ENCODE measurements at regions not wholly inside any gene's neighbourhood (a gene's known extent, or its start where the extent isn't known, plus 50 kb on each side); places are given as distances from the start of the nearest gene placed in this dataset.

- Histone ChIP-seq H3K4me2 (ENCODE audit: low read length) (no peak overlapping the region), H3K4me3 (ENCODE audit: low read length) (no peak overlapping the region), H3K27ac (ENCODE audit: low read depth, low read length) (no peak overlapping the region), H3K9me2 (replicated peaks; ENCODE audit: control insufficient read depth, low read length) (no peaks in the 10 kb centered on the region), H3K36me3 (ENCODE audit: control insufficient read depth, low read length) (no peaks in the 10 kb centered on the region), H3K79me2 (ENCODE audit: control insufficient read depth, low read length) (no peaks in the 10 kb centered on the region), H3K4me1 (ENCODE audit: control insufficient read depth, low read length) (no peaks in the 10 kb centered on the region), H3F3A (ENCODE audit: control insufficient read depth, insufficient read depth) (no peaks in the 10 kb centered on the region), H4K20me1 (ENCODE audit: control insufficient read depth, insufficient read depth, low read depth, low read length) (no peaks in the 10 kb centered on the region), H3K9me3 (ENCODE audit: control insufficient read depth, insufficient read depth, low read length) (peaks cover 4% of the 10 kb centered on the region; the same call in 1 of the 2 replicates), H3K27me3 (ENCODE audit: control insufficient read depth, low read length) (peaks cover 2% of the 10 kb centered on the region; the same call in 1 of the 2 replicates)
- TF ChIP-seq CTCF (IDR thresholded peaks at IDR 0.05; ENCODE audit: low read depth, low read length, poor library complexity, severe bottlenecking) (no peak), EZH2phosphoT487 (IDR thresholded peaks at IDR 0.05; ENCODE audit: borderline replicate concordance, low read length) (no peak)
Measured at GRCh38 chr7:156533420-156533819, 107.2 kb upstream of the RNF32 start.

- no peak for TF ChIP-seq EZH2phosphoT487 (IDR thresholded peaks at IDR 0.05; ENCODE audit: borderline replicate concordance, low read length)
- no peak for TF ChIP-seq CTCF (IDR thresholded peaks at IDR 0.05; ENCODE audit: low read depth, low read length, poor library complexity, severe bottlenecking)
- H4K20me1 ChIP-seq (ENCODE audit: control insufficient read depth, insufficient read depth, low read depth, low read length): no peaks in the 10 kb centered on the region
- H3K27ac ChIP-seq (ENCODE audit: low read depth, low read length): no peak overlapping the region
- H3K4me3 ChIP-seq (ENCODE audit: low read length): no peak overlapping the region
- H3K9me3 ChIP-seq (ENCODE audit: control insufficient read depth, insufficient read depth, low read length): no peaks in the 10 kb centered on the region
- no peaks in the 10 kb centered on the region for H3K36me3 ChIP-seq (ENCODE audit: control insufficient read depth, low read length)
- no peaks in the 10 kb centered on the region for H3K79me2 ChIP-seq (ENCODE audit: control insufficient read depth, low read length)
- no peak overlapping the region for H3K4me2 ChIP-seq (ENCODE audit: low read length)
- no peaks in the 10 kb centered on the region for H3F3A ChIP-seq (ENCODE audit: control insufficient read depth, insufficient read depth)
- H3K27me3 ChIP-seq (ENCODE audit: control insufficient read depth, low read length): no peaks in the 10 kb centered on the region
- no peaks in the 10 kb centered on the region for H3K9me2 ChIP-seq (replicated peaks; ENCODE audit: control insufficient read depth, low read length)
- H3K4me1 ChIP-seq (ENCODE audit: control insufficient read depth, low read length): no peaks in the 10 kb centered on the region
Measured at GRCh38 chr7:156532016-156532602, 108.5 kb upstream of the RNF32 start.

GRCh38 chr7:156529956-156530355, 110.6 kb upstream of the RNF32 start:
- Histone ChIP-seq H3K27me3 (ENCODE audit: control insufficient read depth, low read length) (no peaks in the 10 kb centered on the region), H4K20me1 (ENCODE audit: control insufficient read depth, insufficient read depth, low read depth, low read length) (no peaks in the 10 kb centered on the region), H3F3A (ENCODE audit: control insufficient read depth, insufficient read depth) (no peaks in the 10 kb centered on the region), H3K4me3 (ENCODE audit: low read length) (no peak overlapping the region), H3K9me3 (ENCODE audit: control insufficient read depth, insufficient read depth, low read length) (no peaks in the 10 kb centered on the region), H3K9me2 (replicated peaks; ENCODE audit: control insufficient read depth, low read length) (no peaks in the 10 kb centered on the region), H3K27ac (ENCODE audit: low read depth, low read length) (no peak overlapping the region), H3K4me1 (ENCODE audit: control insufficient read depth, low read length) (no peaks in the 10 kb centered on the region), H3K4me2 (ENCODE audit: low read length) (no peak overlapping the region), H3K79me2 (ENCODE audit: control insufficient read depth, low read length) (no peaks in the 10 kb centered on the region), H3K36me3 (ENCODE audit: control insufficient read depth, low read length) (no peaks in the 10 kb centered on the region)
- TF ChIP-seq EZH2phosphoT487 (IDR thresholded peaks at IDR 0.05; ENCODE audit: borderline replicate concordance, low read length) (no peak), CTCF (IDR thresholded peaks at IDR 0.05; ENCODE audit: low read depth, low read length, poor library complexity, severe bottlenecking) (no peak)

Data from DOHH2 (cell line).